NCI-H1092 treated with DMSO at 0.1 percent for 48 hours (cell line): ENCODE measurements at regions not wholly inside any gene's neighbourhood (a gene's known extent, or its start where the extent isn't known, plus 50 kb on each side); places are given as distances from the start of the nearest gene placed in this dataset.
"Not testable (repeated sequence)": the region's sequence is repeated elsewhere in the genome, so short reads cannot be mapped to it uniquely, and the experiment has no call there.

Source experiments
- DNase-seq: peaks from one replicate; lab custom pipeline; 2025; lab: John Stamatoyannopoulos, UW

GRCh38 chrX:138282598-138283150 lies 428.8 kb downstream of the FGF13 start:
- not testable (repeated sequence) for DNase-seq

- no peak for DNase-seq
These were observed 424.2 kb downstream of the FGF13 start for GRCh38 chrX:138287205-138287877.

- DNase-seq = no peak
These were observed 416.6 kb downstream of the FGF13 start for GRCh38 chrX:138294951-138295350.

GRCh38 chrX:138298268-138298667 lies 413.2 kb downstream of the FGF13 start:
- no peak for DNase-seq

GRCh38 chrX:138345801-138346200 lies 365.7 kb downstream of the FGF13 start:
- no peak for DNase-seq

GRCh38 chrX:138349351-138349750 lies 362.2 kb downstream of the FGF13 start:
- no peak for DNase-seq

GRCh38 chrX:138378876-138379275 lies 332.6 kb downstream of the FGF13 start:
- no peak for DNase-seq

- DNase-seq = no peak
These were observed 303.4 kb downstream of the FGF13 start for GRCh38 chrX:138408101-138408500.

- no peak for DNase-seq
These were observed 300.5 kb downstream of the FGF13 start for GRCh38 chrX:138411048-138411447.
